GF-D8 (cell line): ENCODE measurements at regions not wholly inside any gene's neighbourhood (a gene's known extent, or its start where the extent isn't known, plus 50 kb on each side); places are given as distances from the start of the nearest gene placed in this dataset.

Experiments
- DNase-seq: peaks from one replicate; lab custom pipeline; 2025; lab: John Stamatoyannopoulos, UW

DNA sequence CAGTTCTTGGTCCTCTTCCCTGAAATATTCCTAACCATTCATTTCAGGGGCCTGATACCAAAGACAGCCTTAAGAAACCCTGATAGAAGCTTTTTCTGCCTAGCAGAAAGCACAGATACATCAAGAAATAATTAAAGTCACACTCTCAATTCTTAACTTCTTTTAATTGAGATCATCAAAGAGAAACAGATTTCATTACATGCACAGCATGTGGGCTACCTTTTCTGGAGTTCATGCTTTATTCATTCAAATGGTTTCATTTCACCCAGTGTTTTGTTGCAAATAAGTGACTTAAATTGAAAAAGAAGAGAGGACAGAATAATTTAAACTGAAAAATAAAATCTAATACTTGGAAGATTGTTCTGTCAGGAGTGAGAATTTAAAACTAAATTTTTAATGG is 192.6 kb upstream of the GGTLC1 start:
- DNase-seq: no peak

DNA sequence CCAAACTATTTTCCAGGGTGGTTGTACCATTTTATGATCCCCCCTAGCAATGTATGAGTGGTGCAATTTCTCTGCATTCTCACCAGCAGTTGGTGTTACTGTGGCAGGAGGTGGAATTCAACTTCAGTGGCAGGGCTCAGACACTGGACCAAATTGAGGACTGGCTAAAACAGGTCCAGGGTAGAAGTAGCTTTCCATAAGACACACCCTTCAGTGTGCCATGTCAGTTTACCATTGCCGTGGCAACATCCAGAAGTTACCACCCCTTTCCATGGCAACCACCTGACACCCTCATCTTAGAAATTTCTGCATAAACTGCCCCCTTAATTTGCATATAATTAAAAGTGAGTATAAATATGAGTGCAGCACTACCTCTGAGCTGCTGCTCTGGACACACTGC is 180.7 kb upstream of the GGTLC1 start:
- DNase-seq: no peak

DNA sequence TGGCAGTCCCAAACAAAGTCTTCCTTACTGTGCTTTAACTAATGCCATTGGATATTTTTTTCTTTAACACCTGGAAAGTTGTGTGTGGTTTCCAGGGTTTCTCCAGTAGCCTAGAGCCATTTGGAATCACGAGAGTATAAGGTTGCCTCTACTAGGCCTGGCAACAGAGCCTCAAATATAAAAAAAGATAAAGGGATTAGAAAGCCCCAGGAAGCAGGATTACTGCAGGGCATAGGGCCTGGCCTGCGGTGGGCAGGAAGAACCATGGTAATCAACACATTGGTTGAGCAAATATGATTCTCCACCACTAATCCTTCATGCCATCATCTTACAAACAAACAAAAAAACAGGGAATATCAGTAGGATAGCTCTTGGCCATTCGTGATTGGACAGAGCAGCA is 177.8 kb upstream of the GGTLC1 start:
- DNase-seq: no peak

DNA sequence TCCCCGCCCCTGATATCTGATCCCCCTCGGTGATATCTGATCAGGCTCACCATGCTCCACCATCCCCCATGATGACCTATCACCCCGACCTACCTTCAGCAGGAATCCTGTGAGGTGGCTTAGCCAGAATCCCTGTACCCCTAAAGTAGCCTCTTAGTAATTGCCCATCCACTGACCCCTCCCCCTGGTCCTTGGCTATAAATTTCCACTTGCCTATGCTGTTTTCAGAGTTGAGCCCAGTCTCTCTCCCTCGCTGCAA is 177.5 kb upstream of the GGTLC1 start:
- DNase-seq: no peak

DNA sequence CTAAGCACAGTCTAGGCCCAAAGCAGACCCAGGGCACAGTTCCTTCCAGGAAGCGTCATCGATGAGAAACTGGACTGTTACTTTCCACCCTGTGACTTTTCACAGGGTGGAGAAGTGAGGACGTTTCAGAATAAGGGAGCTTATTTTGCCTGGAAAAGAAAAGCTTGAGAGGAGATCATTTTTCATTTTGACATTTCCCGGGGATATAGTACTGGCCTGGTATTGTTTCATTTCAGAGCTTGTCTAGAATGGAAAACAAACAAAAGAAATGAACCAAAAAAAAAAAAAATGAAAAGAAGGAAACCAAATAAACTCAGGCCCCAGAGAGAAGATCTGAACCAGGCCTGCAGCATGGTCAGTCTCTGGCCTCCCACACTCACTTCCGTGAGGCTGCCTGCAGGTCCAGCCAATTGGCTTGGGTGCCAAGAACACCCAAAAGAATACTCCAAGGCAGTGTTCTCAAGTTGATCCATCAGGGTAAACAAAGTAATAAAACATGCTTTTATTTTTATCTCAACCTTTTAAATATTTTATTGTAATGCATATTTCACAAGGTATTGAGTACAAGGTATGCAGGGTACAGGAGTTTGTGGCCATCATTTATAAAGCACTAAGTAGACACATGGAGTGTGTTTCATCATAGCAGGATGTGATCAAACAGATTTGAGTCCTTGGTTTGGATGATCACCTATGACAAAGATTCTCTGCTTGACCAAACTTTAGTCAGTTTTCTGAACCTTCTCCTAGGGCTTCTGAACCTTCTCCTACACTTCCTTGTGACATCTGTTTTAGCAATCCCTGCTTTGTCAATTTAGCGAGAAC is 176.9 kb upstream of the GGTLC1 start:
- no peak for DNase-seq

DNA sequence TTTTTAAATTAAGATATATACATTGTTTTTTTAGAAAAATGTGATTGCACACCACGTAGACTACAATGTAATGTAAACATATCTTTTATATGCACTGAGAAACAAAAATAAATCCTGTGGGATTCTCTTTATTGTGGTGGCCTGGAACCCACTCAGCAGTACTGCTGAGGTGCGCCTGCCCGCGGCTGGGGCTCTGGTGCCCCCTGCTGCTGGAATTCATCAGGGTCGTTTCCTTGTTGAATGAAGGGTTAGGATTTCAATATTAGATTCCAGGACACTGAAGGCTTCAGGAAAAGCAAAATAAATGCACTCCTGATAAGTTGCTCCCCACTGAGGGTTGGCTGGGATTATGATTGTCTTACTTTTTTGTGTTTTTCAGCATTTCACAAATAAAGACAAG is 175.8 kb upstream of the GGTLC1 start:
- no peak for DNase-seq

DNA sequence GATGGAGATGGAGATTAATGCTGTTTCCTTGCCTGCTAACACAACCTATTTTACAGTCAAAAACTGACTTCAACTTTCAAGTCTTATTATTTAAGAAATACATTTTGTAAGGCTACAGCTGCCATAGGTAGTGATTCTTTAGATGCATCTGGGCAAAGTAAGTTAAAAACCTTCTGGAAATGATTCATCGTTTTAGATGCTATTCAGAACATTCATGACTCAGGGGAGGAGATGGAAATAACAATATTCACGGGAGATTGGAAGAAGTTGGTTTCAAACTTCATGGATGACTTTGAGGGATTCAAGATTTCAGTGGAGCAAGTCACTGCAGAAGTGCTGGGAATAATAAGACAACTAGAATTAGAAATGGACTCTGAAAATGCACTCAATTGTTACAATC is 174.9 kb upstream of the GGTLC1 start:
- no peak for DNase-seq

DNA sequence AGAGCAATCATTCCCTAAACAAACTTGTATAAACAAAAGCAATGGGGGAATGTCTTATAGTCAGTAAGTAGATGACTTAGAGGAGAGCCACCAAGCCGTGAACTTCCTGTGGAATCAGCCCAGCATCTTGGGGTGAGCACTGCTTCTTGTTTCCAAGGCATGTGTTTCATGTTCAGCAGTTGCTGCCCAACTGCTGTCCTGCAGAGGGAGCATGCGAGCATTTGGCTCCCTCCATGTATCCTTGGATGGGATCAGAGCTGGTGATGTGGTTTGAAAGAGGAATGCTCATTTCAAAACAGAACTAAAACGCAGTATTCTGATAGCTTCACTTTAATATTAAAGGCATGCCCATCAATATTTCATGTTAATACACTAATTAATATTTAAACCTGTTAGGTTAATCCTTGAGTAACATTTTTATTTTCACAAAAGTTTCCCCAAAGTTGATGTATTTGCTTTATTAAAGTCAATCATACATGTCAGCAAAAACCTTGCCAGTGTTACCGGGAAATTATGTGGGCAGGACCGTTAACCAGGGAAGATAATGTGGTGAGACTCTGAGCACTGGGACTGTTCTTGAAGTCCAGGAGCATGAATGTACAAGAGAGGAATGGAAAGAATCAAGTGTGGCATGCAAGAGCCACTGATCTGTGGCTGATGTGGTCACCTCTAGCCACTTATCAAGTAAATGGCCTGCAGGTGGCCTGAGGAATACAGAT is 172.1 kb upstream of the GGTLC1 start:
- no peak for DNase-seq

DNA sequence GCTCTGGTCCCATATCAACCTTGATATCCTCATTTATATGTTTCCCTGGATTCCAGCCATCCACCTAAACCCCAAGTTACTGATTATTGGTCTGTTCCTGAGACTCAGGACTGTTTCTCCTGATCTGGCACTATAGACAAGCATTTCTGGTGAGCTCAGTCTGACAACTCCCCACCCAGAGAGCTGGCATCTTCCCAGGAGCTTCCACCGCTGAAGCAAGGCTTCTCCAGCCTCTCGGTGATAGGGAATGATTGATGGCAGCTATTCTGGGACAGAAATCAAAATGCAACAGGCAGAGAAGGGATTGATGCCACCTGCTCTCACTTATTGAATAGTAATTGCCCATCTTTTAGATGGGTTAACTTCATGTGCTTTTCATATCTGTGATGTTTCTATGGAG is 169.7 kb upstream of the GGTLC1 start:
- no peak for DNase-seq

DNA sequence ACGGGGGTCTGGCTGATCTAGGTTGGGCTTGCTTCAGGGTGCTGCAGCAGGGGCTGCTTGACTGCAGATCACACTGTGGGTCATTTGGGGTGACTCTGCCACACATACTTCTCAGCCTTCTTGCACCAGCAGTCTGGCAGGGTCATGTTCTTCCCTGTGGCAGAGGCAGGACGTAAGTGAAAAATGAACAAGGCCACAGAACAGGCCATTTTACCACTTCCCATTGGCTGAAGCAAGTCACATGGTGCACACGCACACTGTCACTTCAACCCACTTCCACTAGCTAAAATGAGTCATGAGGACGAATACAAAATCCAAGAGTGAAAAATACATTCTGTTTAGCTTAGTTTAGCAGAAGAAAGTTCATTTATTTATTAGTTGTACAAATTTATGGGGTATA is 168.6 kb upstream of the GGTLC1 start:
- DNase-seq: no peak

DNA sequence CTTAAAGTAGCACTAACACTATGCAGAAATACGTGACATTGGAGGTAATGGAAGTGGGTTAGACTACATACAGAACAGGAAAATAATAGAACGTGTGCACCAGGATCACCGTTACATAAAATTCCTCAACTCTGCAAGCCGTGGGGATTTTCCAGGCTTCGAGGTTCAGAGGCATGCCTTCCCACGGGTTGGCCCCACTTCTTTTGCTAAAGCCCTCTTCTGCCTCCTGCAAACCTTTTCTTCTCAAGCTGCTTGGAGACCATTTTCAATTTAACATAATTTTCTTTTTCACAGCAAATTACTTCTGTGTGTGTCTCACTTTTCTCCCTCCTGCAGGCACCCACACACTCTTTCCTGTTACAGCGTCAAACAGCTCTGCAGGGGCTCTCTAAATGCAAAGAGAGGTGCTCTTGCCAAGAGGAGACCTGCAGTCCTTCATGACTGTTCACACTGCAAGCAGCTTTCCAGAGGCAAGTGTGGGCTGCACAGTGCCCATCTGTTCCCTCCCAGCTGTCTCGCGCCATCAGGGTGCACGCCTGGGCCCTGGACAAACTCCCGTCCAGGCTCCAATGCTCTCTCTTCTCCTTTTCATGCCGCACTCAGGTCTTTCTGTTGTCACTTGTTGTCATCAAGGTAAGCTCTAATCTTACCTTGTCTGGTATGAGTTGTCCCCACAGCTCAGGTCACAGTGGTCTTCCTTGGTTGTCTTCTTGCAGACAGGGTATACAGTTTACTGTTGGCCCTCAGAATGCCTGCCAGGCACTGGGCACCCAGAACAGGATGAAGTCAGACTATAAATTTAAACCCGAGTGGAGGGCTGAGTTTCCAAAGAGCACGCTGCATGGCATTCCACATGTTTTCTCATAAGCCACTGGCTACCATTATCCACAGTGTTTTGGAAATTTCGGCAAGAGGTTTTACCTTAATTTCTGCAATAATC is 164.8 kb upstream of the GGTLC1 start:
- DNase-seq: no peak

DNA sequence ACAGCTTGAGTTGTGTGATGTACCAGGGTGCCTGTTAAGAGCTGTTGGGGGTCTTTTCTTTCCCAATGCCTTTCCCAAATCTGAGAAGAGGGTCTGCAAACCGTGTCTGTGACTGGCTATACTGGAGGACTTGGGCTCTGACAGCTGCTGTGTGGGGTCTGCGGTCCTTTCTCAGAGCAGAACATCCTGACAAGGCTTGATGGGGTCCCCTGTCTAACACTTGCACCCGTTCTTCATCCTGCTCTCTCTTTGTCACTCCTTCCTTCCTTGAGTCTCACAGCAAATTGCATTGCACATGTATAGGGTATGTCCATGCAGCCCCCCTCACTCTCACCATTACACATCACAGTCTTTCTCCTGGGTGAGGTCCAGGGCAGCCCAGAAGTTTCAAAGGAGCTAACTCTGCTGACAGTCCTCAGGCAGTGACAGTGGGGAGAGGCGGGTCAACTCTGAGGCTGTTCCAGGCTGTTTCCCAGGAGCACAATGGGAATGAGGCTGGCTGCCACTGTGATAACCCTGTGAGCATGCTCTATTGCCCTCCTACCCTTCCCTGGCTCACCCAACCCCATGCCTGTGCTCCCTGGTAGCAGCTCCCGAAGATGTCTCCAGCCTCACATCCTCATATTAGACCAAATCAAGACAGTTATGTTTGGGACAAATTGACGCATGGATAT is 163.2 kb upstream of the GGTLC1 start:
- DNase-seq: no peak

DNA sequence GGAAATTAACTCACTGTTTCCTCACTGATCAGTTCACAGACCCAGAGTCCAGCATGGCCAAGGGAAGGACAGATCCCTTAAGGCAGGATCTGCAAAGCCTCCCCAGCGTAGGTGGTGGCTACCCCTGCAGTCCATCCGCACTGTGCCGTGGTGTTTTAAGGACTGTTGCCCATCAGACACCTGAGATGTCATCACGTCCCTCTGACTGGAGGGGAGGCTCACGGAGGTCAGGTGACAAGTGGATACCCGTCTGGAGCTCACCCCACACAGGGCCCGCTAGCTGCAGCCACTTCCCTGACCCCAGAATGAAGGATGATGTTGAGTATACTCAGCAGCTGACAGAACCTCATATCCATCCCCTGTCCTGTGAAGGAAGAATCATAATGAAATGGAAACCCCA is 161.8 kb upstream of the GGTLC1 start:
- DNase-seq: no peak

DNA sequence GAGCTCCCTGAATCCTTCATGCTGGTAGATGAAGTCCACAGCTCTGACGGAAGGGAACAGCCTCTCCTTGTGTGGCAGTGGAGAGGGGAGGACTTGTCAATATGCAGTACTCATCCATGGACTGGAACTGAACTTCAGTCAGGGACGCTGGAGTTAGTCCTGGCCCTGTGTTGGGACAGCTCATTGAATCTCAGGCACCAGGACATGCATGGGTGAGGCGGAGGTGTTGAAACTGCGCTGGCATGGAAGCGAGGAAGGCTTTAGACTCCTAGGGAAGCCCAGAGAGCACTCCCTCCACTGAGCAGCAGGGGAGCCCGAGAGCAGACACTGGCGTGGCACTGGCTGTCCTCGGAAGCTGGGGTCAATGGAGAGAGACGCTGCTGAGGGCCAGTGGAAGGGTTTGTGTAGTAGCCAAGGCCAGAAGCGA is 161.3 kb upstream of the GGTLC1 start:
- DNase-seq: no peak

DNA sequence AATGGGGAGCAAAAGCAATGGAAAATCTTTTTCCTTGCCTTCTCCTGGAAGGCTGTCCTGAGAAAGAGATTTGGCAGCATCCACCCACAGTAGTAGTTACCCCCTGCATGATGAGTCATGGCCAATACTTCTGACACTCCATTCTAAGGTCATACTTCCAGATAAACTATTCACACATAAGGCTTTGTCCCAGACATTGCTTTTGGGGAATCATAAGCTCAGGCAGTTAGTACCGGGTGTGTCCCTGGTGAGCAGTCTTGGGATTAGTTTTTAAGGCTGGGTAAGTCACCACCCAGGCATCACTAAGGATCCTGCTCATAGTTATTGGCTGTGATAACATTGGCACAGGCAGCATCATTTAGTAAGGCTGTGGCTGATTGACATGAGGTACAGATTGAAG is 160.6 kb upstream of the GGTLC1 start:
- no peak for DNase-seq

DNA sequence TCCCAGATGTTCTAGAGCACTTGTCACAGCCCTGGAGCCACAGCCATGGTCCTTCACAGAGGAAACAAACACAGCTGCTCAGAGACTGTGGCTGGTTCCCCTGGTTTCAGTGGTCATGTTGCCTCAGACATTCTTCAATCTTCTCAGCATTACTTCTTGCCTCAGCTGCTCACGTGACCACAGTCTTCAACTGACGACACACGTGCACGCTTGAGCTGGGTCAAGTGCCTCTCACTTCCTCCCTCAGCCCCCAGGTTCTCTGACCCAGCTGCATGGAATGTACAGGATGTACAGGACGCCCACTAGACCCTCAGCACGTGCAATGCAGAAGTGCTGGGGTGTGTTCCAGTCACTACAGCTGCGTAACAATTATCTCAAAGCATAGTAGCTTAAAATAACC is 159.8 kb upstream of the GGTLC1 start:
- peak; percentile 88 for DNase-seq

DNA sequence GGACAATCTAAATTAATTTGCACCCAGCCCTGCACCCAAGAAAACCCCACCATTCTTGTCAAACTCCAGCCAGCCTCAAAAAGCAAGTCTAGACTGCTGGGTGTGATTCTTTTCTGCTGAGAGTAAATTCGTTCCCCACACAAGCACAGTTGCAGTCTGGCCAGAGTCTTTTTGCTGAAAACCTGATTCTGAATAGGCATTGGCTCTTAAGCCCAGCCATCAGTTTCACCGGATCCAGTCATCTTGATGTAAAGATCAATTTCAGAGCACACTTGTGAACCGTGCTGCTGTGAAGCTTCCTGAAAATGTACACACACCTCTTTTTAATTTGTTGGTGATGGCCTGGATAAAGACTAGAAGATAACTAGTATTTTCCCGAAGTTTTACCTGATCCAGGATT is 159.4 kb upstream of the GGTLC1 start:
- DNase-seq: no peak

DNA sequence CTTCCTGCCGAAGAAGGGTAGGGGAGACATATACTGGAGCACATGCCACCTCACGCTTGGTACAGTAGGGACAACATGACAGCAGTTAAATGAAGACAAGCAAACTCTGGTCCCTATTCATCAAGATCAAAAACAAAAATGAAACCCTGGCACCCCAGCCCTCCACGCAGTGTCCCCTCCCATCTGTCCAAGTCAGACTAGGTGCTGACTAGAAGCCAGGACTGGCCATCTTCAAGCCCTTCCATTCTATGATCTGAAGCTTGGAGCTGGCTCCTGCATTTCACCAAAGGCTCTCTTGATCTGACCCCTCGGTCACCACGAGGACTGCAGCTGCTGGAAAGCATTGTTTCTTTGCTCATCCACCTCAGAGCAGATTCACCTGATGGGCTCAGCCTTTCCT is 158.9 kb upstream of the GGTLC1 start:
- DNase-seq: no peak

DNA sequence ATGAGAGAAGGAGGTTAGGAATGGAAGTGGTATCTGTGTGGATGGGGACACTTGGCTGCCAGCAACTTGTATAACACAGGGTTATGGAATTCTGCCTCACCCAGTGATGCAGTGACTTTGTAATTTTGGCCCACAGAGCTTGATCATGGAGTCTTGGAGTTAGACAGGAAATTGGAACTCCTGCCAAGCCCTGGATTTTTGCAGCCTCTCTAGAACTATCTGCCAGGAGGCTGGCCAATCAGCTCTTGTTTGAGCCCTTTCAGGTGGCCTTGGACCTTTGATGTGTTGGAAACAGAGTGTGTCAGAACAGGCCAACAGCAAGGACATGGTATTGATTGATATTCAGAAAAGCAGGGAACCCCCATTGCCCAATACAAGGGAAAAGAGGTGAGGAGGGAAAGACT is 157.7 kb upstream of the GGTLC1 start:
- no peak for DNase-seq

DNA sequence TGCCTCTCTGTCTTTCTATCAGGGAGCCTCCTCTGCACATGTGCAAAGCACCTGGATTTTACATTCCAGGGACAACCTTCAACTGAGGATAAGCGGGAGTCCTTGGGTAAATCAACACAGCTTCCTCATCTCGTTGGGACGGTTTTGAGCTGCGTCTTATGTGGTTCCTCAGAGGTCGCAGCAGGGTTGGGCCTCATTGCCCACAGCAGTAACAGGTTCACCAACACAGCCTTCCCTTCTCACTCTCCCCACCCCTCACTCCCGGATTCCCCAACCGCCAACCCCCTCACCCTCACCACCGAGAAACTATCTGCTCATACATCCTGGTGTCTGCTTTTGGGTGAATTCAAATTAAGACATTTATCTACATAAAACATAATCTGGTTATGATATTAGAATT is 155.8 kb upstream of the GGTLC1 start:
- DNase-seq: no peak

DNA sequence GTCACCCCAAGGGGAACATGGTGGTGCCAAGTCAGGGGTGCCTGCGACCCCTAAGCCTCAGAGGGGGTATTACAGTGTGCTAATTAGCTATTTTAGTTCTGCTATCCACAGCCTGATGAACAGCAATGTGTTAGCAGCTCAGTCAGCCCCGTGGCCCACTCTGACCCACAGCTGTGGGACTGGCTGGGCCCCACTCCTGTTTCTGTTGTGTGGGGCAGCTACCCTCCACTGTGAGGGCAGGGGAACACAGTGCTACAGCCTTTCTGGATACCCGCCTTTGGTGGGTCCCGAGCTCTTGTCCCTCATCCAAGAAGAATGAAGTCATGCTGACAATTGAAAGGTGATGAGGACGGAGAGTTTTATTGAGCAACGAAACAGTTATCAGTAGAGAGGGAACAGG is 152.5 kb upstream of the GGTLC1 start:
- DNase-seq: no peak

DNA sequence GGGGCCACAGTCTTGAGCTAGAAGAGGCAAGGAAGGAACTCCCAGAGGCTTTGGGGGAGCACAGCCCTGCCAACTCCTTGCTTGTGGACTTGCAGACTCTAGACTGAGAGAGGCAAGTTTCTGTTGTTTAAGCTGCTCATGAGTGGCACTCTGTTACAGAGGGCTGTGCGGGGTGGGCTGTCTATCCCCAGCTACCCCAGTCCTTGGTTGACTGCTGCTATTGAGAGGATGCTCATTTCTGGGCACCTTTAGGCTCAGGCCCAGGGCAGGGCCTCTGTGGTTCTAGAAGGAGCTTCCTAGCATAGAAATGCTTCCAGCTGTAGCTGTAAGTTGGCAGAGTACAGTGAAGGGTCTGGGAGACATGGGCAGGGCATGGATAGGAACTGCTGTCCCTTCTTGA is 151.3 kb upstream of the GGTLC1 start:
- no peak for DNase-seq
